HG03571 (cell line): ENCODE measurements at regions not wholly inside any gene's neighbourhood (a gene's known extent, or its start where the extent isn't known, plus 50 kb on each side); places are given as distances from the start of the nearest gene placed in this dataset.
"Not testable (repeated sequence)": the region's sequence is repeated elsewhere in the genome, so short reads cannot be mapped to it uniquely, and the experiment has no call there.

Source experiments
- ATAC-seq: cut with Tn5 transposase; IDR thresholded peaks from one replicate; pipeline ENCODE4 v1.9.1; 2021; ENCODE audit not compliant: unreplicated experiment

GRCh38 chr9:94183240-94183999, 75.7 kb upstream of the ZNF169 start:
- no peak for ATAC-seq

DNA sequence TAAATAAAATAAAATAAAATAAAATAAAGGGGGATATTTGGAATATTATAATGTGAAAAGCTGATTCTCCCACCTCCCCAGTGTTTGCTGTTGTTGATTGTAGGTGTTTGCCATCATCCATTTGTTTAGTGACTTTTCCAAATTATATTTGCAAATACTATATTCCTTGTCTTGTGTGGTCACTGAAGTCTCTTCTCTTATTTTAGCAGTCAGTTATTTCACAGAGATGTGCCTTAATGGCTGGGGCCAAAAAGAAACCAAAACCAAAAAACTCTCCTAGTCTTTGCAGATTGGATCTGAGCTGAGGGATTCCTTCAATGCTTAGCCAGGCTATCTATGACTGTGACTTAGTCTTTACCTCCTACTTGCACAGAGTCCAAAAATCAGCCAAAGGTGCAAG, 70.9 kb upstream of the ZNF169 start:
- ATAC-seq, result no peak

GRCh38 chr9:94191706-94192105, 67.4 kb upstream of the ZNF169 start:
- not testable (repeated sequence) for ATAC-seq

- no peak for ATAC-seq
Measured at GRCh38 chr9:94198414-94198813, 60.7 kb upstream of the ZNF169 start.

GRCh38 chr9:94199776-94200175, 59.3 kb upstream of the ZNF169 start:
- ATAC-seq, result no peak

- no peak for ATAC-seq
Measured at GRCh38 chr9:94204174-94204573, 54.9 kb upstream of the ZNF169 start.

GRCh38 chr9:94207781-94208180, 51.3 kb upstream of the ZNF169 start:
- ATAC-seq, result no peak
